Right ventricle myocardium superior (tissue), 1 donor: ENCODE measurements at regions not wholly inside any gene's neighbourhood (a gene's known extent, or its start where the extent isn't known, plus 50 kb on each side); places are given as distances from the start of the nearest gene placed in this dataset.

ENCODE experiments used
- ATAC-seq: fragments of 200-7000 bp; cut with Tn5 transposase; one replicate; pipeline ENCODE4 v1.9.1; 2020; ENCODE audit warnings: mild to moderate bottlenecking; ENCODE audit not compliant: poor library complexity
- DNase-seq: peaks from one replicate; pipeline ENCODE4 v3.0.0-alpha.2; 2020
- intact Hi-C: fragments of 100-400 bp; cut with DNase I; formaldehyde crosslinking; loops from one replicate; pipeline ENCODE4 v1.11.2; 2022
- donor health status: DM: no; HTN: yes; CAD: no; lungs with severe emphysema.

GRCh38 chr16:80047842-80048241, 447.3 kb upstream of the MAF start:
- no peak for ATAC-seq
- intact Hi-C loops, result no loop called here
- no peak for DNase-seq

- DNase-seq, result no peak
- intact Hi-C loops, result no loop called here
- no peak for ATAC-seq
These were observed 446.3 kb upstream of the MAF start for GRCh38 chr16:80046848-80047247.

DNA sequence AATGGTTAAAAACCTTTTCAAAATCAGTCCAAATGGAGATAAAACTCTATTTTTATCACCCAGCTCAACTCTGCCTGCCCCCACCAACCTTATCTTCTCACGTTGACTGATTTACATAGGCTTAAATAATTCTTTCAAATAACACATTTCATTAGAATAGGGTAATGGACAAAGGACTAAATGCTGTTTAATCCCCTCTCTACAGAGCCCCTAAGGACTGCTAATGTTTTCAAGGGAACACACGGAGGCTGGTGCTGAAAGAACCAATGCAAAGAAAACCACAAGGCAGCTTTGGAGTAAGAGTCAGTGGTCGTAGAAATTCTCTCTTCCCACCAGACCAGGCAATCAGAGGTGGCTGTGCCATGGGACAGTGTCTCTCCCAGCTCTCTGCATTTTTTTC, 445.7 kb upstream of the MAF start:
- ATAC-seq (no peak), DNase-seq (no peak)
- intact Hi-C loops, result no loop called here

GRCh38 chr16:80045861-80046260, 445.3 kb upstream of the MAF start:
- no peak for ATAC-seq
- no peak for DNase-seq
- intact Hi-C loops, result no loop called here

DNA sequence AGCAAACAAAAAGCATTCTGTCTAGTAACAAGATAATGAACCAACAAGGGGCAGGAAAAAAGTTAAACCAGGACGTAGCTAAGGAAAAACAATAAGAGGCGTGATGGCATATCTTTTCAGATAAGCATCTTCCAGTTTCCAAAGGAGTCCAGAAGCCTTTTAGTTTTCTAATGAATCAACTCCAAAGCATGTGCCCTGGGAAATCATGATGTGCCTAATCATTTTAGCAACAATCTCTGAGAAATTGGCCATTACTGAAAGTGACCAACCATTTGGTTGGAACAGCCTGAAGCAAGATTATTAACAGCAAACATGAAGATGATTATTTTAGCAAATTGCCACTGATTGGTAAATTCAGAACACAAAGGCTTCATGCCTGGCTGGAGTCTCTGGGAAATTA, 440.9 kb upstream of the MAF start:
- intact Hi-C loops, result no loop called here
- DNase-seq, result no peak

DNA sequence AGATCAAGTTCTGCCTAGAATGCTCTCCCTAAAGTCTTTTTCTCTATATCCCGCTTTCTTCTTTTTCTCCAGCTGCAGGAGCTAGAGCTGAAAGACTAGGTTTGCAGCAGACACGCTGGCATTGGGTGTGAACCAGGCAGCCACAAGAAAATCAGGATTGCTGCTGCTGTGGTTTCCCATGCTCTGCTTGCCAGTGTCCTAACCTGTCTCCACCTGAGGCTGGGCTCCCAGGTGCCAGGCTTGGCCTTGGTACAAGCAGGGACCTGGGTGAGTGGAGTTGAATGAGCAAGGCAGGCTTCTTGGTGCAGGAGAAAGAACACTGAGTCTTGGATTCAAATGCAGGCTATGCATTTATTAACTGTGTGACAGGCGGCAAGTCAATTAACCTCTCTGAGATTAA, 440.3 kb upstream of the MAF start:
- ATAC-seq (no peak), DNase-seq (no peak)
- intact Hi-C loops, result no loop called here

More for the DNA sequence above, 440.9 kb upstream of the MAF start:
- ATAC-seq, result no peak

DNA sequence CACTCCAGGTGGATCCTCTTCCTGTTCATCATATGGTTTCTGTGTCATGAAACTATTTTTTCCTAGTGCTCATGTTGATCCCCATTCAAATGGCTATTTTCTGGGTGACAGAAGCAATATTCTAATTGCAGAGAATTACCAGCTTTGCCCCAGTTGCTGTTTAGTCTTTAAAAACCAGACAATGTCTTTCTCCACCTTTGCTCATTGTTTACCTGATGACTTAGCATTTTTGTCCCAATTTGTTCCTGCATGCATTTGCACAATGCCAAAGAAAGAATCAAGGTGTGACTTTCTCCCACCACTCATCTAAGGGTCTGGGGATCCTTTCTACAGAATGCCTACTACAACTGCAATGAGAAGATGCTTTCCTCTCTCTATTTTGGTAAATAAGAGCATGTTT, 439.9 kb upstream of the MAF start:
- intact Hi-C loops, result no loop called here
- no peak for ATAC-seq
- DNase-seq, result no peak

- DNase-seq, result no peak
- ATAC-seq, result no peak
- intact Hi-C loops, result no loop called here
These were observed 439.2 kb upstream of the MAF start for GRCh38 chr16:80039777-80040176.

DNA sequence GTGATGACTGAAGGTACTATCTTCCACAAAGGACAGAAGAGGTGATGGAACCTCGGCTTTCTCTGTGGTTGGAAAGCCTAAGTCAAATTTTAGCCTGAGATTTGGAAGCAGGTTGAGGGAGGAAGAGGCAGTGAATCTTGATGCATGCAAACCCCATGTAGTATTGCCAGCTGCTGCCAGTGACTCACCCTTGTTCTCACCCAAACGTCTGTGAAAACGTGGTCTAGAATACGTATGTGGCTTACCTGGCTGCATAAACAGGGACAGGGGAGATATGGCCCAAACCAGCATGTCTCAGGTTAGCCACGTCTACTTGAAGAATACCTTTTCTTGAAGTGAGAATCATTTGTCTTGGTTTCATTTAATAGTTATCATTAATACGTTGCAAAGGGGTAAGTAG, 438.0 kb upstream of the MAF start:
- DNase-seq (no peak), ATAC-seq (no peak)
- intact Hi-C loops, result no loop called here

GRCh38 chr16:80034948-80035663, 434.6 kb upstream of the MAF start:
- DNase-seq (no peak), ATAC-seq (no peak)
- intact Hi-C loops, result no loop called here

- DNase-seq (no peak), ATAC-seq (no peak)
- intact Hi-C loops, result no loop called here
These were observed 433.9 kb upstream of the MAF start for GRCh38 chr16:80034469-80034826.

DNA sequence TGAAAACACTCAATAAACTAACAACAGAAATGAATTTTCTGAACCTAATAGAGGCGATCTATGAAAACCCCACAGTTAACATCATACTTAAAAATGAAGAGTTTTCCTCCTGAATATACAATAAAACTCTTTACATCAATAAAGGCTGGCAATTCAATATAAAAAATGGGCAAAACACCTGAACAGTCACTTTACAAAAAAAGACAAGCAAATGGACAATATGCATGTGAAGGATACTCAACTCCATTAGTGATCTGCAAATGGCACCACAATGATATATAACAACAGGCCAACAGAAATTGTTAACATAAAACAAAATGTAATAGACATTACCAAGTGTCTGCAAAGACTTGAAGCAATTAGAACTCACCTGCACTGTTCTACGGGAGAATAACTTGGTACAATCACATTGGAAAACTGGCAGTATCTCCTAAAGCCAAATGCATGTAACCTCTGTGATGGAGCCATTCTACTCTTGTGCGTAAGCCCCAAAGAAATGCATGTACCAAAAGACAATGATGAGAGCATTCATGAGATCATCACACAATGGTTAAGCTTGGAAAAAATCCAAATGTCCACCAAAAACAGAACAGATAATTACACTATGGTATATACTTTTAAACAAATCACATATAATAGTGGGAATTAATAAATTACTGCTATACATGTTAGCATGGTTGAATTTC, 433.4 kb upstream of the MAF start:
- intact Hi-C loops, result no loop called here
- ATAC-seq (no peak), DNase-seq (no peak)

DNA sequence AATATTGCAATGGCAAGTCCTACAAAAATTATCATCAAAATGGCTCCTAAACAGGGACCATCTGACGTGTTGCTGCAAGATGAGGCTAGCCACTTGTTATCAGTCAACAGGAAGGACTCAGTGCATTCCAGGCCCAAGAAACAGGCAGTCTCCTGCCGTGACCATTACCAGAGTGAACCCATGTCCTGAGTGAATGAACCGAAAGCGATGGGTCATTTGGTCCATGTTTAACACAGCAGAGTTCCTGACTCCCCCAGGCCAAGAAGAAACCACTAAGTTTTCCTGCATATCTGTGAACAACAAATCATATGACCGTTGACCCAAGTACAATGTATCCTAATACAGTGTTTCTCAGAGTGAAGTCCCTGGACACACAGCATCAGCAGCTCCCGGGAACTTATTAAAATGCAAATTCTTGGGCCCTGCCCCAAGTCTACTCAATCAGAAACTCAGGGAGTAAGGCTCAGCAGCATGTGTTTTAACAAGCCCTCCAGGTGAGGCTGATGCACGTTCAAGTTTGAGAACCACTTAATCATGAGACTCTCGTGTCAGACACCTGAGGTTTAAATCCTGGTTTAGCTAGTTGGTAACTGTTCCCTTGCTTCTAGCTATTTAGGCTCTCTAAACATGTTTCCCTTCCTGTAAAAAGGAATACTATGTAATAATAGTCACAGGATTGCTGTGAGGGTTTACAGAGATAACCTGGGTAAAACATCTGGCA, 429.4 kb upstream of the MAF start:
- ATAC-seq, result no peak

DNA sequence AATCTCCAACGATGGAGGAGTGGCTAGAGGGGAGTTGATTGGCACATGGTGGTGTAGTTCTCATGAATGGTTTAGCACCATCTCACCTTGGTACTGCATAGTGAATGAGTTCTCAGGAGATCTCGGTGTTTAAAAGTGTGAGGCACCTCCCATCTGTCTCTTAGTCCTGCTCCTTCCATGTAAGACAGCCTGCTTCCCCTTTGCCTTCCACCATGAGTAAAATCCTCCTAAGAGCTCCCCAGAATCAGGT, 428.8 kb upstream of the MAF start:
- ATAC-seq, result no peak
- intact Hi-C loops, result no loop called here
- DNase-seq, result no peak

More for the DNA sequence above, 429.4 kb upstream of the MAF start:
- no peak for DNase-seq
- intact Hi-C loops, result no loop called here

- DNase-seq, result no peak
- intact Hi-C loops, result no loop called here
- ATAC-seq, result no peak
These were observed 428.2 kb upstream of the MAF start for GRCh38 chr16:80028581-80029380.

DNA sequence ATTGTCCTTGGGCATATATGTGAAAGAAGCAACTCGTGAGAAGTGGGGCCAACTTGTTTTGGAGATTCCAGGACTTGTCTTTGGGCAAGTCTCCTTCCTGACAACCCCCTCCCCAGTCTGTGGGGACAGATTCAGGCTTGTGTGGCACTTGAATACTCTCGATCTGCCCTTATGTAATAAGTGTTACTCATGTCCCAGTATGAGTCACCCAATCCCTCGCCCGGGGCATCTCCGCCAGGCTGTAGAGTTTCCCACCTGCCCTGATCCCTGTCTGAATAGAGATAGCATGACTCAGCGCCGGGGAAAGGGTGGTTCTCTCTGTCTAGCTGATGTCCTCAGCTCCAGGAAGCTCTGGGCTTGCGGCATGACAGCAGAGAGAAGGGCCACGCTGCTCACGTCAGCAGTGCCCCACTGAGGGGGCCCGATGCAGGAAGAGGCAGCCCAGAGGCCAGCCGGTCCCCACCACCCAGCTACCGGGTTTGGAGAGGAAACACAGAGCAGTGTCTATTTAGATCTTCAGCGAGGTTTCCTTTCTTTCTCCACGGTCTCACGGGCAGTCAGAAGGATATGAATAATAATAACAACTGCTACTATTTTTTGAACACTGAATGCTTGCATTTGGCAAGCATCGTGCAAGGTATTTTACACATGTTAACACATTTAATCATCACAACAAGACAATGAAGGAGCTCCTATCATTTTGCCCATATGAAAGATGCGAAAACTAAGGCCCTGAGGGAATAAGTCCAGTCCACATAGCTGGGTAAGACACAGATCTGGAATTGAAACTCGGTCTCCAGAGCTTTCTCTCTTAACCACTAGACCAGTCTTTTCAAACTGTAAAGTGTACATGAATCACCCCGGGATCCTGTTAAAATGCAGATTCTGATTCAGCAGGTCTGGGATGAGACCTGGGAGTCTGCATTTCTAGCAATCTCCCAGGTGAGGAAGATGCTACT, 426.7 kb upstream of the MAF start:
- intact Hi-C loops, result no loop called here
- DNase-seq (peak; percentile 64), ATAC-seq (peak; percentile 53)

- intact Hi-C loops, result no loop called here
- DNase-seq (no peak), ATAC-seq (no peak)
These were observed 424.7 kb upstream of the MAF start for GRCh38 chr16:80025236-80025635.

- no peak for ATAC-seq
These were observed 423.9 kb upstream of the MAF start for GRCh38 chr16:80024443-80024842.

DNA sequence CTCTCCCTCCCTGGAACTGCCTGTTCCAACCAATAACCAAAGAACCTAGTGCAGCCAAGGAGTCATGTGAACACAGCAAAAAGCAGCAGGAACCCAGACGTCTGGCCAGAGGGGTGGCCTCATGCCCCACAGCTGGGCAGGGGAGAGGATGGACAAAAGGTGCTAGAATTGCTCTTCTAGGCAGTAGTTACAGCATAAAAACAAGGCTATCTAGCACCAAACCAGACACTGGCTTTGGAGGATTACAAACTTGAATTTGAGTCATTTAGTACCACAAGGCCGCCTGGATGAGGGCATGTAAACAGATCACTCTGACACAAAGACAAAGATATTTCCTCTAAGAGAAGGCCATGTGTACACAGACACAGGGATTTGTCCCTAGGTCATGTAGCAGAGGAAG, 423.3 kb upstream of the MAF start:
- DNase-seq, result no peak
- ATAC-seq, result no peak
- intact Hi-C loops, result no loop called here

More at GRCh38 chr16:80024443-80024842, 423.9 kb upstream of the MAF start:
- intact Hi-C loops, result no loop called here
- DNase-seq, result no peak
